ENCODE measurements at regions not wholly inside any gene's neighbourhood (a gene's known extent, or its start where the extent isn't known, plus 50 kb on each side); places are given as distances from the start of the nearest gene placed in this dataset.

DNA sequence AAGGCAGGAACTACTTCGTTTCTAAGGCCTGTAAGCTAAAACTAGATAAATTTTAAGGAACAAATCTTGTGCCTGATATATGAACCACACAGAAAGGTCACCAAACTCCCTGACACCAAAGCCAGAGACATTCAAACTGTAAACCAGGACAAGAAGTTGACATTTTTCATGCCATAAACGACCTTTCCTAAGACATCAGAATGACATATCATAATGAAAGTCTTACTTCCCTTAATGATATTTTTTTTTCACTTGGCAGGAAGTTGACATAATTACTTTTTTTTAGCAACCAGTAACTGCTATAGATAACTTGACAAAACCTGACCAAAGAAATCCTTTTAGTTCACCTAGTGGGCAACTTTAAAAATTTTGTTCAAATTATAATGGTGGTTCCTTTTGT, 231.5 kb upstream of the AGTR2 start:
- Histone ChIP-seq H3K79me2 (ENCODE audit: control insufficient read depth, insufficient read depth, low read length) (no peaks in the 10 kb centered on the region), H4K20me1 (ENCODE audit: control insufficient read depth, extremely low read depth, insufficient read depth, low read length) (no peaks in the 10 kb centered on the region), H3K27ac (ENCODE audit: control insufficient read depth, insufficient read depth, low read length) (no peak overlapping the region), H3K4me2 (ENCODE audit: control insufficient read depth, extremely low read depth, insufficient read depth, low read depth, low read length) (no peak overlapping the region), H3K4me1 (ENCODE audit: control insufficient read depth, extremely low read depth, insufficient read depth, low read length) (no peaks in the 10 kb centered on the region), H3K4me3 (ENCODE audit: control insufficient read depth in 2 of 3, extremely low read depth in 1 of 3, insufficient read depth in 2 of 3, low read depth in 1 of 3, low read length in 3 of 3) (no peak overlapping the region), H3K9me3 (ENCODE audit: control insufficient read depth, low read depth, low read length) (no peaks in the 10 kb centered on the region), H3K9me1 (ENCODE audit: control insufficient read depth, extremely low read depth, insufficient read depth, low read length) (peaks cover 3% of the 10 kb centered on the region), H2AFZ (ENCODE audit: control insufficient read depth, low read length) (no peak overlapping the region), H3K27me3 (ENCODE audit: control insufficient read depth, extremely low read depth, insufficient read depth, low read length) (peaks cover 11% of the 10 kb centered on the region), H3K9ac (ENCODE audit: control insufficient read depth, extremely low read depth, insufficient read depth, low read length) (no peak overlapping the region), H3K36me3 (ENCODE audit: control insufficient read depth in 2 of 2, extremely low read depth in 1 of 2, insufficient read depth in 2 of 2, low read length in 2 of 2) (no peaks in the 10 kb centered on the region)
- DNase-seq (ENCODE audit: low read depth, low spot score), result no peak
- no peak for TF ChIP-seq EZH2 (IDR thresholded peaks at IDR 0.05; ENCODE audit: low read length)
- no peak for TF ChIP-seq CTCF (optimal IDR thresholded peaks at IDR 0.05 in 1 of 3, IDR thresholded peaks at IDR 0.05 in 1 of 3, conservative IDR thresholded peaks at IDR 0.05 in 1 of 3; ENCODE audit: extremely low read depth in 1 of 3, insufficient read depth in 2 of 3, low read length in 3 of 3)
- dilution Hi-C loops (cut with MboI; ENCODE audit: extremely low pct_ligation_motif_present, low sequenced_read_pairs), result no loop called here
- no peak for FAIRE-seq

GRCh38 chrX:115939636-115940160, 230.8 kb upstream of the AGTR2 start:
- Histone ChIP-seq H3K9ac (ENCODE audit: control insufficient read depth, extremely low read depth, insufficient read depth, low read length) (no peak overlapping the region), H3K27me3 (ENCODE audit: control insufficient read depth, extremely low read depth, insufficient read depth, low read length) (peaks cover 8% of the 10 kb centered on the region), H3K4me3 (ENCODE audit: control insufficient read depth in 2 of 3, extremely low read depth in 1 of 3, insufficient read depth in 2 of 3, low read depth in 1 of 3, low read length in 3 of 3) (no peak overlapping the region), H3K4me1 (ENCODE audit: control insufficient read depth, extremely low read depth, insufficient read depth, low read length) (no peaks in the 10 kb centered on the region), H3K36me3 (ENCODE audit: control insufficient read depth in 2 of 2, extremely low read depth in 1 of 2, insufficient read depth in 2 of 2, low read length in 2 of 2) (no peaks in the 10 kb centered on the region), H3K9me3 (ENCODE audit: control insufficient read depth, low read depth, low read length) (no peaks in the 10 kb centered on the region), H3K9me1 (ENCODE audit: control insufficient read depth, extremely low read depth, insufficient read depth, low read length) (peaks cover 3% of the 10 kb centered on the region), H4K20me1 (ENCODE audit: control insufficient read depth, extremely low read depth, insufficient read depth, low read length) (no peaks in the 10 kb centered on the region), H2AFZ (ENCODE audit: control insufficient read depth, low read length) (no peak overlapping the region), H3K79me2 (ENCODE audit: control insufficient read depth, insufficient read depth, low read length) (no peaks in the 10 kb centered on the region), H3K27ac (ENCODE audit: control insufficient read depth, insufficient read depth, low read length) (no peak overlapping the region), H3K4me2 (ENCODE audit: control insufficient read depth, extremely low read depth, insufficient read depth, low read depth, low read length) (no peak overlapping the region)
- TF ChIP-seq EZH2 (IDR thresholded peaks at IDR 0.05; ENCODE audit: low read length) (no peak), CTCF (optimal IDR thresholded peaks at IDR 0.05 in 1 of 3, IDR thresholded peaks at IDR 0.05 in 1 of 3, conservative IDR thresholded peaks at IDR 0.05 in 1 of 3; ENCODE audit: extremely low read depth in 1 of 3, insufficient read depth in 2 of 3, low read length in 3 of 3) (no peak)
- DNase-seq (ENCODE audit: low read depth, low spot score) (no peak), FAIRE-seq (no peak)
- dilution Hi-C loops (cut with MboI; ENCODE audit: extremely low pct_ligation_motif_present, low sequenced_read_pairs), result no loop called here
